ENCODE measurements at regions not wholly inside any gene's neighbourhood (a gene's known extent, or its start where the extent isn't known, plus 50 kb on each side); places are given as distances from the start of the nearest gene placed in this dataset.

GRCh38 chr10:62635127-62635526 is 169.4 kb upstream of the ADO start:
- no peaks in the 10 kb centered on the region for H3K79me2 ChIP-seq (ENCODE audit: control insufficient read depth, insufficient read depth, low read length)
- peaks cover 5% of the 10 kb centered on the region for H3K4me1 ChIP-seq (ENCODE audit: control insufficient read depth, extremely low read depth, insufficient read depth, low read length)
- FAIRE-seq (no peak), DNase-seq (ENCODE audit: low read depth, low spot score) (no peak)
- H3K9me3 ChIP-seq (replicated peaks; ENCODE audit: control insufficient read depth, insufficient read depth, low read length) = no peaks in the 10 kb centered on the region
- no peak overlapping the region for H3K4me2 ChIP-seq (ENCODE audit: insufficient read depth, low read length)
- no TSS peak for BruUV-seq (replicated peaks)
- no peaks in the 10 kb centered on the region for H3K9me1 ChIP-seq (replicated peaks; ENCODE audit: control insufficient read depth, extremely low read depth, insufficient read depth, low read length)
- dilution Hi-C loops (cut with MboI; ENCODE audit: extremely low pct_ligation_motif_present, low sequenced_read_pairs) = no loop called here
- CTCF ChIA-PET = interaction anchor here (0.6 to 2.2 kb wide), 3 partner anchors 10 to 1457 kb away, joined by 3 to 5 read pairs (median 3); no protein-coding TSS in a partner anchor
- H3K4me3 ChIP-seq (replicated peaks in 1 of 3; ENCODE audit: insufficient read depth in 1 of 3, low read depth in 1 of 3, low read length in 3 of 3) = no peak overlapping the region
- no peaks in the 10 kb centered on the region for H3K27me3 ChIP-seq (ENCODE audit: control insufficient read depth in 2 of 2, insufficient read depth in 2 of 2, low read length in 2 of 2)
- POLR2A ChIA-PET = no interaction called here
- no peak overlapping the region for H3K27ac ChIP-seq (ENCODE audit: insufficient read depth, low read depth, low read length)
- H2AFZ ChIP-seq (ENCODE audit: low read depth, low read length) = no peak overlapping the region
- intact Hi-C loops (cut with micrococcal nuclease) = no loop called here
- H3K36me3 ChIP-seq (ENCODE audit: control insufficient read depth in 2 of 2, extremely low read depth in 1 of 2, insufficient read depth in 2 of 2, low read length in 2 of 2) = no peaks in the 10 kb centered on the region
- no peak overlapping the region for H3K9ac ChIP-seq (replicated peaks; ENCODE audit: extremely low read depth, insufficient read depth, low read length)
- no peaks in the 10 kb centered on the region for H4K20me1 ChIP-seq (replicated peaks; ENCODE audit: control insufficient read depth, extremely low read depth, insufficient read depth, low read length)
- no peak for TF ChIP-seq GATA2 (IDR thresholded peaks at IDR 0.05; ENCODE audit: insufficient read depth, insufficient read length, low read depth, low read length)
- no peak for TF ChIP-seq MYC (IDR thresholded peaks at IDR 0.05; ENCODE audit: low read depth, low read length)
- TF ChIP-seq POLR2A (IDR thresholded peaks at IDR 0.05; ENCODE audit: low read depth, low read length) = no peak
- TF ChIP-seq FOS (IDR thresholded peaks at IDR 0.05; ENCODE audit: borderline replicate concordance, insufficient read depth, low read length) = no peak

DNA sequence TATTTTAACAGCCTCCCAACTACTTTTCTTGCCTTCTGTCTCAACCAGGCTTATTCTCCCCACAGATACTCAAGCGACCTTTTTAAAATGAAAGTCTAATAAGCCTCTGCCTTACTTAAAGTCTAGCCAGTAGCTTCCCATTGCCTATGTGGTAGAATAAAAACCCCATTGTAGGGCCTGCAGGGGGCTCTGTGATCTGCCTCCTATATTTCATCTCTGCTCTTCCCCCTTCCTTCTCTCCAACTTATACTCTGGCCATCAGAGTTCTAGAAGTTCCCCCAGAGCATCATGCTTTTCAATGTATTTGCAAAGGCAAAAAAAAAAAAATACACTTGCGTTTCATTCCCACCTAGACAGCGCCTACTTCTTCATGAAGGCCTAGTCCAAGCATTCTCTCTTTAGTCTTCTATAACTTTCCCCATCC is 167.7 kb upstream of the ADO start:
- dilution Hi-C loops (cut with MboI; ENCODE audit: extremely low pct_ligation_motif_present, low sequenced_read_pairs) (no loop called here), intact Hi-C loops (cut with micrococcal nuclease) (no loop called here)
- no peaks in the 10 kb centered on the region for H3K9me1 ChIP-seq (replicated peaks; ENCODE audit: control insufficient read depth, extremely low read depth, insufficient read depth, low read length)
- no TSS peak for BruUV-seq (replicated peaks)
- no peak for FAIRE-seq
- POLR2A ChIA-PET = interaction anchor here (0.5 kb wide), 1 partner anchor 173 kb away, joined by 4 read pairs; no protein-coding TSS in a partner anchor
- H3K4me3 ChIP-seq (replicated peaks in 1 of 3; ENCODE audit: insufficient read depth in 1 of 3, low read depth in 1 of 3, low read length in 3 of 3) = no peak overlapping the region
- no peak overlapping the region for H3K9ac ChIP-seq (replicated peaks; ENCODE audit: extremely low read depth, insufficient read depth, low read length)
- no peak for DNase-seq (ENCODE audit: low read depth, low spot score)
- H3K4me1 ChIP-seq (ENCODE audit: control insufficient read depth, extremely low read depth, insufficient read depth, low read length) = peaks cover 5% of the 10 kb centered on the region
- H3K4me2 ChIP-seq (ENCODE audit: insufficient read depth, low read length) = no peak overlapping the region
- H3K79me2 ChIP-seq (ENCODE audit: control insufficient read depth, insufficient read depth, low read length) = no peaks in the 10 kb centered on the region
- no peaks in the 10 kb centered on the region for H3K36me3 ChIP-seq (ENCODE audit: control insufficient read depth in 2 of 2, extremely low read depth in 1 of 2, insufficient read depth in 2 of 2, low read length in 2 of 2)
- peak overlapping the region; percentile 70 for H2AFZ ChIP-seq (ENCODE audit: low read depth, low read length)
- no peaks in the 10 kb centered on the region for H4K20me1 ChIP-seq (replicated peaks; ENCODE audit: control insufficient read depth, extremely low read depth, insufficient read depth, low read length)
- H3K27me3 ChIP-seq (ENCODE audit: control insufficient read depth in 2 of 2, insufficient read depth in 2 of 2, low read length in 2 of 2) = no peaks in the 10 kb centered on the region
- H3K9me3 ChIP-seq (replicated peaks; ENCODE audit: control insufficient read depth, insufficient read depth, low read length) = no peaks in the 10 kb centered on the region
- H3K27ac ChIP-seq (ENCODE audit: insufficient read depth, low read depth, low read length) = no peak overlapping the region
- TF ChIP-seq EZH2 (IDR thresholded peaks at IDR 0.05; ENCODE audit: borderline replicate concordance, low read depth, low read length, severe bottlenecking) (no peak), POLR2AphosphoS5 (IDR thresholded peaks at IDR 0.05; ENCODE audit: insufficient read depth, low read depth, low read length) (no peak), GATA2 (IDR thresholded peaks at IDR 0.05; ENCODE audit: insufficient read depth, insufficient read length, low read depth, low read length) (no peak), POLR2A (IDR thresholded peaks at IDR 0.05; ENCODE audit: low read depth, low read length) (no peak), FOS (IDR thresholded peaks at IDR 0.05; ENCODE audit: borderline replicate concordance, insufficient read depth, low read length) (no peak), JUN (IDR thresholded peaks at IDR 0.05; ENCODE audit: borderline replicate concordance, insufficient read depth, insufficient read length, low read depth) (no peak), MYC (IDR thresholded peaks at IDR 0.05; ENCODE audit: low read depth, low read length) (no peak), MAX (IDR thresholded peaks at IDR 0.05; ENCODE audit: insufficient read depth, insufficient read length) (no peak)
- TF ChIP-seq, protein P1, sequence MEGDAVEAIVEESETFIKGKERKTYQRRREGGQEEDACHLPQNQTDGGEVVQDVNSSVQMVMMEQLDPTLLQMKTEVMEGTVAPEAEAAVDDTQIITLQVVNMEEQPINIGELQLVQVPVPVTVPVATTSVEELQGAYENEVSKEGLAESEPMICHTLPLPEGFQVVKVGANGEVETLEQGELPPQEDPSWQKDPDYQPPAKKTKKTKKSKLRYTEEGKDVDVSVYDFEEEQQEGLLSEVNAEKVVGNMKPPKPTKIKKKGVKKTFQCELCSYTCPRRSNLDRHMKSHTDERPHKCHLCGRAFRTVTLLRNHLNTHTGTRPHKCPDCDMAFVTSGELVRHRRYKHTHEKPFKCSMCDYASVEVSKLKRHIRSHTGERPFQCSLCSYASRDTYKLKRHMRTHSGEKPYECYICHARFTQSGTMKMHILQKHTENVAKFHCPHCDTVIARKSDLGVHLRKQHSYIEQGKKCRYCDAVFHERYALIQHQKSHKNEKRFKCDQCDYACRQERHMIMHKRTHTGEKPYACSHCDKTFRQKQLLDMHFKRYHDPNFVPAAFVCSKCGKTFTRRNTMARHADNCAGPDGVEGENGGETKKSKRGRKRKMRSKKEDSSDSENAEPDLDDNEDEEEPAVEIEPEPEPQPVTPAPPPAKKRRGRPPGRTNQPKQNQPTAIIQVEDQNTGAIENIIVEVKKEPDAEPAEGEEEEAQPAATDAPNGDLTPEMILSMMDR (IDR thresholded peaks at IDR 0.05; ENCODE audit: extremely low read depth in 1 of 2, insufficient read depth in 1 of 2, low read depth in 1 of 2, low read length in 2 of 2) = no peak
- CTCF ChIA-PET = interaction anchor here (1.2 to 1.7 kb wide), 4 partner anchors 26 to 521 kb away, joined by 3 to 8 read pairs (median 6); no protein-coding TSS in a partner anchor
